WTC11 (cell line): ENCODE measurements at regions not wholly inside any gene's neighbourhood (a gene's known extent, or its start where the extent isn't known, plus 50 kb on each side); places are given as distances from the start of the nearest gene placed in this dataset.

Experiments used
- ATAC-seq: fragments of 200-7000 bp; cut with Tn5 transposase; 2 replicates; pipeline ENCODE4 v1.10.0; 2021; ENCODE audit warnings: mild to moderate bottlenecking, moderate library complexity
- CTCF ChIA-PET: fragments of 300-600 bp; sonication (Branson Sonifier 250); formaldehyde crosslinking; loops from one replicate; lab custom pipeline; 2021; ENCODE audit warnings: antibody characterized with exemption; lab: Charles Lee
- POLR2A ChIA-PET: fragments of 350-600 bp; sonication (Branson Sonifier 250); formaldehyde crosslinking; loops from one replicate; lab custom pipeline; 2021; ENCODE audit warnings: antibody characterized with exemption; lab: Charles Lee
- DNase-seq: peaks from one replicate; pipeline ENCODE4 v3.0.0; 2021; ENCODE audit warnings: low spot score
- H3K27ac Mint-ChIP-seq: 2 replicates; pipeline ENCODE4 v1.8.0; 2021; ENCODE audit warnings: mixed read lengths
- H3K27me3 Mint-ChIP-seq: 2 replicates; pipeline ENCODE4 v1.8.0; 2021; ENCODE audit warnings: low read depth, mild to moderate bottlenecking, moderate library complexity, mixed read lengths
- H3K36me3 Mint-ChIP-seq: 2 replicates; pipeline ENCODE4 v1.8.0; 2021; ENCODE audit warnings: mixed read lengths
- H3K4me1 Mint-ChIP-seq: 2 replicates; pipeline ENCODE4 v1.8.0; 2022; ENCODE audit warnings: mixed read lengths
- H3K4me3 Mint-ChIP-seq: 2 replicates; pipeline ENCODE4 v1.8.0; 2021; ENCODE audit warnings: mild to moderate bottlenecking, moderate library complexity, mixed read lengths
- H3K9me3 Mint-ChIP-seq: 2 replicates; pipeline ENCODE4 v1.8.0; 2021; ENCODE audit warnings: mixed read lengths
- CREM ChIP-seq: sonication (generic); formaldehyde crosslinking; IDR thresholded peaks from 2 replicates; pipeline ENCODE4 v1.8.1; 2022; ENCODE audit warnings: mild to moderate bottlenecking, missing genetic modification reagents, moderate library complexity
- ELF4 ChIP-seq: sonication (generic); formaldehyde crosslinking; IDR thresholded peaks from 2 replicates; pipeline ENCODE4 v1.8.1; 2022; ENCODE audit warnings: low read depth, mild to moderate bottlenecking, moderate library complexity, missing genetic modification reagents
- EMX1 ChIP-seq: fragments of 250-450 bp; sonication (Bioruptor Pico); IDR thresholded peaks from 2 replicates; pipeline ENCODE4 v1.8.0; 2021; ENCODE audit warnings: mild to moderate bottlenecking
- ERG ChIP-seq: fragments of 250-450 bp; sonication (Bioruptor Pico); IDR thresholded peaks from 2 replicates; pipeline ENCODE4 v1.8.0; 2021; ENCODE audit warnings: mild to moderate bottlenecking
- FOXJ3 ChIP-seq: sonication (generic); formaldehyde crosslinking; IDR thresholded peaks from 2 replicates; pipeline ENCODE4 v1.9.0; 2021; ENCODE audit warnings: missing genetic modification reagents, mild to moderate bottlenecking, borderline replicate concordance
- FOXP4 ChIP-seq: sonication (generic); formaldehyde crosslinking; IDR thresholded peaks from 2 replicates; pipeline ENCODE4 v1.8.0; 2022; ENCODE audit warnings: mild to moderate bottlenecking, missing genetic modification reagents
- GABPB1 ChIP-seq: sonication (generic); formaldehyde crosslinking; IDR thresholded peaks from 2 replicates; pipeline ENCODE4 v1.8.1; 2023; ENCODE audit warnings: mild to moderate bottlenecking, missing genetic modification reagents
- MAX ChIP-seq: sonication (generic); formaldehyde crosslinking; IDR thresholded peaks from 2 replicates; pipeline ENCODE4 v1.8.0; 2022; ENCODE audit warnings: mild to moderate bottlenecking, missing genetic modification reagents
- NFE2L1 ChIP-seq: sonication (generic); formaldehyde crosslinking; IDR thresholded peaks from 2 replicates; pipeline ENCODE4 v1.8.1; 2023; ENCODE audit warnings: missing genetic modification reagents
- NR1H2 ChIP-seq: sonication (generic); formaldehyde crosslinking; IDR thresholded peaks from 2 replicates; pipeline ENCODE4 v1.9.0; 2021; ENCODE audit warnings: mild to moderate bottlenecking, moderate library complexity, missing genetic modification reagents
- NR3C1 ChIP-seq: sonication (generic); formaldehyde crosslinking; conservative IDR thresholded peaks from 2 replicates; pipeline ENCODE4 v1.8.1; 2023; ENCODE audit warnings: low read depth, mild to moderate bottlenecking, missing genetic modification reagents
- RELA ChIP-seq: sonication (generic); formaldehyde crosslinking; IDR thresholded peaks from 2 replicates; pipeline ENCODE4 v1.8.1; 2022; ENCODE audit warnings: missing genetic modification reagents, mild to moderate bottlenecking, borderline replicate concordance
- SMAD4 ChIP-seq: sonication (generic); formaldehyde crosslinking; IDR thresholded peaks from 2 replicates; pipeline ENCODE4 v1.8.0; 2022; ENCODE audit warnings: mild to moderate bottlenecking, missing genetic modification reagents
- SOX15 ChIP-seq: fragments of 250-450 bp; sonication (Bioruptor Pico); IDR thresholded peaks from 2 replicates; pipeline ENCODE4 v1.9.0; 2021; ENCODE audit warnings: mild to moderate bottlenecking
- SP1 ChIP-seq: sonication (generic); formaldehyde crosslinking; conservative IDR thresholded peaks from 2 replicates; pipeline ENCODE4 v1.8.1; 2022; ENCODE audit warnings: missing genetic modification reagents
- TCF7 ChIP-seq: sonication (generic); formaldehyde crosslinking; IDR thresholded peaks from 2 replicates; pipeline ENCODE4 v1.8.0; 2022; ENCODE audit warnings: mild to moderate bottlenecking, low read depth, missing genetic modification reagents, moderate library complexity
- TEAD1 ChIP-seq: sonication (generic); formaldehyde crosslinking; IDR thresholded peaks from 2 replicates; pipeline ENCODE4 v1.8.0; 2022; ENCODE audit warnings: mild to moderate bottlenecking, missing genetic modification reagents
- USF1 ChIP-seq: sonication (generic); formaldehyde crosslinking; IDR thresholded peaks from 2 replicates; pipeline ENCODE4 v1.8.0; 2022; ENCODE audit warnings: mild to moderate bottlenecking, missing genetic modification reagents
- ZNF232 ChIP-seq: sonication (generic); formaldehyde crosslinking; IDR thresholded peaks from 2 replicates; pipeline ENCODE4 v1.8.0; 2022; ENCODE audit warnings: mild to moderate bottlenecking, missing genetic modification reagents
- ZNF317 ChIP-seq: sonication (generic); formaldehyde crosslinking; IDR thresholded peaks from 2 replicates; pipeline ENCODE4 v1.8.1; 2023; ENCODE audit warnings: low read depth, mild to moderate bottlenecking, moderate library complexity, missing genetic modification reagents, borderline replicate concordance
- ZNF416 ChIP-seq: fragments of 250-450 bp; sonication (Bioruptor Pico); IDR thresholded peaks from 2 replicates; pipeline ENCODE4 v1.9.0; 2021; ENCODE audit warnings: mild to moderate bottlenecking, inconsistent platforms
- ZNF423 ChIP-seq: fragments of 250-450 bp; sonication (Bioruptor Pico); IDR thresholded peaks from 2 replicates; pipeline ENCODE4 v2.1.2; 2022; ENCODE audit warnings: mild to moderate bottlenecking, moderate library complexity
- TF ChIP-seq, protein P1 (sequence below): sonication (generic); formaldehyde crosslinking; IDR thresholded peaks from 2 replicates; pipeline ENCODE4 v1.8.1; 2022; ENCODE audit warnings: mild to moderate bottlenecking, missing genetic modification reagents, moderate library complexity, borderline replicate concordance

DNA sequence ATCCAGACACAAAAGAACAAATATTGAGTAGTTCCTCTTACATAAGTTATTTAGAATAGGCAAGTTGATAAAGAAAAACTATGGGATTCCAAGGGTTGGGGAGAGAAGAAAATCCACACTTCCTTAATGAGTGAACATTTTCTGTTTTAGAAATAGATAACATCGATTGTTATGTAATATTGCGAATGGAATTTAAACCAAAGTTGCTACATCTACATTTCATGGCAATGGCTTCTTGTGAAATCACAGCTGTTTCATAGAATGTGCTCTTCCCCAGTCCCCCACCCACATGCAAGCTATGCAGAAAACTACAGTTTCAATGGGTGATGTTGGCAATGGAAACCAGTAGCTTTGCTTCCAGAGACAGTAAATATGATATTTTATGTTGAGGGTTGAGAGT is 1639.5 kb downstream of the SI start (continued):
- TF ChIP-seq, protein P1, sequence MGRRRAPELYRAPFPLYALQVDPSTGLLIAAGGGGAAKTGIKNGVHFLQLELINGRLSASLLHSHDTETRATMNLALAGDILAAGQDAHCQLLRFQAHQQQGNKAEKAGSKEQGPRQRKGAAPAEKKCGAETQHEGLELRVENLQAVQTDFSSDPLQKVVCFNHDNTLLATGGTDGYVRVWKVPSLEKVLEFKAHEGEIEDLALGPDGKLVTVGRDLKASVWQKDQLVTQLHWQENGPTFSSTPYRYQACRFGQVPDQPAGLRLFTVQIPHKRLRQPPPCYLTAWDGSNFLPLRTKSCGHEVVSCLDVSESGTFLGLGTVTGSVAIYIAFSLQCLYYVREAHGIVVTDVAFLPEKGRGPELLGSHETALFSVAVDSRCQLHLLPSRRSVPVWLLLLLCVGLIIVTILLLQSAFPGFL (CRISPR knock-in tag), result no peak
- no peak for TF ChIP-seq GABPB1 (CRISPR knock-in tag)
- no peak for TF ChIP-seq RELA (CRISPR knock-in tag)

GRCh38 chr3:163422671-163423070 is 1655.6 kb downstream of the SI start:
- H3K36me3 Mint-ChIP-seq, result no peaks in the 10 kb centered on the region
- H3K9me3 Mint-ChIP-seq, result peaks cover 18% of the 10 kb centered on the region
- CTCF ChIA-PET, result no interaction called here
- POLR2A ChIA-PET, result no interaction called here
- no peak overlapping the region for H3K4me3 Mint-ChIP-seq
- peak overlapping the region; percentile 19; the same call in 1 of the 2 replicates for H3K27ac Mint-ChIP-seq
- no peak for TF ChIP-seq GABPB1 (CRISPR knock-in tag)
- DNase-seq (no peak), ATAC-seq (no peak)
- H3K27me3 Mint-ChIP-seq, result no peaks in the 10 kb centered on the region
- no peaks in the 10 kb centered on the region for H3K4me1 Mint-ChIP-seq

DNA sequence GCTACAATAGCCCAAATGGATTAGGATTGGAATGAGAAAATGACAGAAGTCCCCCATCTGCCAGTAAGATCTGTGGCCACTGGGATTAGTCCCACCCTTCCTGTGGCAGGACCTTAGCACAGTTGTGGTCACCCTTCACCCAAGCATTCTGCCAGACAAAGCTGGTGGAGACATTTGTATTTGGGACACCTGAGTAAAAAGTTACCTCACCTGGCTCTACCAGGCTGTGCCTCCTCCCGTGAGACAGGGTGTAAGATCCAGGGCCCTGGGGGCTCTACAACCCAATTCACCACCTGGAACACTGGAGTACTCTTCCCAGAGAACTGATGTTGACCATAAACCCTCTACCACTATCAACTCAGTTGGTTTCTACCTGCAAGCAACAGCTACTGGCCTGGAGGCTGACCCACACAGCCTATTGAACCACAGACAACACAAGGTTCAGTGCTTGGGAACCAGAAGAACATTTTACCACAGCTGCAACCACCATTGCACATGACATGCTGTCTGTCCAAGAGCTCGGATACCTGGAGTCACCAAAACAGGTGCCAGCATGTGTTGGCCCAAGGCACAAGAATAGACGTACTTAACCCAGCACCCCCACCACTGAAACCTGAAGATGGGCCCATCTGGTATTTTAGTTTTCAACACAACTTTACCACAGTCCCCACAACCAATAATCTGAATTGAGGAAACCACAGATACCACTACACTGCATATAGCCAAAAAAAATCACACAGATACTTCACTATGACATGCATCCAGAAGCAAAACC is 1686.7 kb downstream of the SI start:
- peaks cover 5% of the 10 kb centered on the region for H3K9me3 Mint-ChIP-seq
- TF ChIP-seq RELA (CRISPR knock-in tag), result no peak
- no peak for TF ChIP-seq SOX15 (CRISPR knock-in tag)
- TF ChIP-seq TCF7, result no peak
- TF ChIP-seq, protein P1 (CRISPR knock-in tag), result no peak
- TF ChIP-seq ELF4 (CRISPR knock-in tag), result no peak
- TF ChIP-seq ERG (CRISPR knock-in tag), result no peak
- TF ChIP-seq NR1H2, result no peak
- H3K36me3 Mint-ChIP-seq, result no peaks in the 10 kb centered on the region
- no peaks in the 10 kb centered on the region for H3K27me3 Mint-ChIP-seq
- ChIA-PET POLR2A (no interaction called here), CTCF (no interaction called here)
- H3K4me3 Mint-ChIP-seq, result no peak overlapping the region
- H3K27ac Mint-ChIP-seq, result no peak overlapping the region
- DNase-seq (no peak), ATAC-seq (no peak)
- H3K4me1 Mint-ChIP-seq, result no peaks in the 10 kb centered on the region

DNA sequence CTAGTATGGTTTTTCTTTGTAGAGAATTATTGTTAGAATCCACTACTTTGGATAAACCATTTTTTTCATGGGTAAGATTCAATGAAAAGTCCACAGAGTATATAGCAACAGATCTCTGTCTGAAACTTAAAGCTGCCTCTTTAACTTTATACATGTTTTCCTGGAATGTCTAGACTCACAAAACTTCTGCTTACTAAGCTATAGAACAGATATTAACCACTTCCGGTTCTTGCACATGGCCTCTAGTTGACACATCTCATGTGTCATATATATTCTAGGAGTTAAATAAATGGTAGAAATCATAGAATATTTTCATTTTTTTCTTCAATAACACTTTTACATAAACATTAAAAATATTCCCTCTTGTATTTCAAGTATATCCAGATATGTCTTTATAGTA is 1693.9 kb downstream of the SI start:
- no peaks in the 10 kb centered on the region for H3K27me3 Mint-ChIP-seq
- no peak overlapping the region for H3K27ac Mint-ChIP-seq
- no peak overlapping the region for H3K4me3 Mint-ChIP-seq
- ChIA-PET POLR2A (no interaction called here), CTCF (no interaction called here)
- H3K9me3 Mint-ChIP-seq, result no peaks in the 10 kb centered on the region
- no peak for TF ChIP-seq ZNF232
- no peak for TF ChIP-seq SMAD4 (CRISPR knock-in tag)
- no peak for TF ChIP-seq ZNF317 (CRISPR knock-in tag)
- TF ChIP-seq EMX1, result no peak
- no peak for TF ChIP-seq ZNF423 (CRISPR knock-in tag)
- no peak for TF ChIP-seq ZNF416
- H3K4me1 Mint-ChIP-seq, result no peaks in the 10 kb centered on the region
- DNase-seq (no peak), ATAC-seq (no peak)
- no peaks in the 10 kb centered on the region for H3K36me3 Mint-ChIP-seq

GRCh38 chr3:163382183-163382582 is 1696.1 kb downstream of the SI start:
- no peak overlapping the region for H3K27ac Mint-ChIP-seq
- no peaks in the 10 kb centered on the region for H3K4me1 Mint-ChIP-seq
- POLR2A ChIA-PET, result no interaction called here
- H3K4me3 Mint-ChIP-seq, result no peak overlapping the region
- no peak for DNase-seq
- CTCF ChIA-PET, result no interaction called here
- H3K9me3 Mint-ChIP-seq, result no peaks in the 10 kb centered on the region
- no peak for ATAC-seq
- no peaks in the 10 kb centered on the region for H3K36me3 Mint-ChIP-seq
- H3K27me3 Mint-ChIP-seq, result no peaks in the 10 kb centered on the region
- TF ChIP-seq NFE2L1 (no peak), FOXP4 (CRISPR knock-in tag) (no peak), USF1 (CRISPR knock-in tag) (no peak), TEAD1 (CRISPR knock-in tag) (no peak), MAX (CRISPR knock-in tag) (no peak), NR3C1 (CRISPR knock-in tag) (no peak), FOXJ3 (CRISPR knock-in tag) (no peak), CREM (no peak), SP1 (CRISPR knock-in tag) (no peak)
